ENCODE measurements at regions not wholly inside any gene's neighbourhood (a gene's known extent, or its start where the extent isn't known, plus 50 kb on each side); places are given as distances from the start of the nearest gene placed in this dataset.

- CTCF ChIA-PET, result no interaction called here
- POLR2A ChIA-PET, result no interaction called here
- H3K36me3 ChIP-seq (ENCODE audit: control insufficient read depth, insufficient read depth, low read length), result no peaks in the 10 kb centered on the region
- H3K4me3 ChIP-seq (ENCODE audit: low read depth, low read length), result no peak overlapping the region
- no peak for DNase-seq (ENCODE audit: low read depth)
- H3K27me3 ChIP-seq (ENCODE audit: control insufficient read depth, insufficient read depth, low read length), result no peaks in the 10 kb centered on the region
- TF ChIP-seq CTCF (IDR thresholded peaks at IDR 0.05; ENCODE audit: insufficient read depth, low read depth, low read length), result no peak
These were observed 393.9 kb downstream of the KIF16B start for GRCh38 chr20:16179371-16179770.

- CTCF ChIA-PET, result no interaction called here
These were observed 394.6 kb downstream of the KIF16B start for GRCh38 chr20:16178546-16179135.

GRCh38 chr20:16175322-16175961, 397.8 kb downstream of the KIF16B start:
- ChIA-PET CTCF (no interaction called here), POLR2A (no interaction called here)
- no peak for DNase-seq (ENCODE audit: low read depth)
- Histone ChIP-seq H3K27me3 (ENCODE audit: control insufficient read depth, insufficient read depth, low read length) (no peaks in the 10 kb centered on the region), H3K4me3 (ENCODE audit: low read depth, low read length) (no peak overlapping the region), H3K36me3 (ENCODE audit: control insufficient read depth, insufficient read depth, low read length) (no peaks in the 10 kb centered on the region)
- TF ChIP-seq CTCF (IDR thresholded peaks at IDR 0.05; ENCODE audit: insufficient read depth, low read depth, low read length), result no peak

More at GRCh38 chr20:16178546-16179135, 394.6 kb downstream of the KIF16B start:
- no peak for DNase-seq (ENCODE audit: low read depth)
- TF ChIP-seq CTCF (IDR thresholded peaks at IDR 0.05; ENCODE audit: insufficient read depth, low read depth, low read length), result no peak
- Histone ChIP-seq H3K27me3 (ENCODE audit: control insufficient read depth, insufficient read depth, low read length) (no peaks in the 10 kb centered on the region), H3K36me3 (ENCODE audit: control insufficient read depth, insufficient read depth, low read length) (no peaks in the 10 kb centered on the region), H3K4me3 (ENCODE audit: low read depth, low read length) (no peak overlapping the region)
- POLR2A ChIA-PET, result no interaction called here

- TF ChIP-seq CTCF (IDR thresholded peaks at IDR 0.05; ENCODE audit: insufficient read depth, low read depth, low read length), result no peak
- Histone ChIP-seq H3K27me3 (ENCODE audit: control insufficient read depth, insufficient read depth, low read length) (no peaks in the 10 kb centered on the region), H3K4me3 (ENCODE audit: low read depth, low read length) (no peak overlapping the region), H3K36me3 (ENCODE audit: control insufficient read depth, insufficient read depth, low read length) (no peaks in the 10 kb centered on the region)
- no peak for DNase-seq (ENCODE audit: low read depth)
- ChIA-PET POLR2A (no interaction called here), CTCF (no interaction called here)
These were observed 398.9 kb downstream of the KIF16B start for GRCh38 chr20:16174311-16174710.

GRCh38 chr20:16173044-16173443, 400.2 kb downstream of the KIF16B start:
- ChIA-PET CTCF (no interaction called here), POLR2A (no interaction called here)
- Histone ChIP-seq H3K4me3 (ENCODE audit: low read depth, low read length) (no peak overlapping the region), H3K36me3 (ENCODE audit: control insufficient read depth, insufficient read depth, low read length) (no peaks in the 10 kb centered on the region), H3K27me3 (ENCODE audit: control insufficient read depth, insufficient read depth, low read length) (no peaks in the 10 kb centered on the region)
- no peak for DNase-seq (ENCODE audit: low read depth)
- TF ChIP-seq CTCF (IDR thresholded peaks at IDR 0.05; ENCODE audit: insufficient read depth, low read depth, low read length), result no peak
